ENCODE measurements at regions not wholly inside any gene's neighbourhood (a gene's known extent, or its start where the extent isn't known, plus 50 kb on each side); places are given as distances from the start of the nearest gene placed in this dataset.

GRCh38 chr13:110012102-110012739, 225.8 kb upstream of the IRS2 start:
- TF ChIP-seq CTCF (IDR thresholded peaks at IDR 0.05) (no peak), POLR2A (IDR thresholded peaks at IDR 0.05) (no peak), POLR2AphosphoS5 (IDR thresholded peaks at IDR 0.05) (no peak)

DNA sequence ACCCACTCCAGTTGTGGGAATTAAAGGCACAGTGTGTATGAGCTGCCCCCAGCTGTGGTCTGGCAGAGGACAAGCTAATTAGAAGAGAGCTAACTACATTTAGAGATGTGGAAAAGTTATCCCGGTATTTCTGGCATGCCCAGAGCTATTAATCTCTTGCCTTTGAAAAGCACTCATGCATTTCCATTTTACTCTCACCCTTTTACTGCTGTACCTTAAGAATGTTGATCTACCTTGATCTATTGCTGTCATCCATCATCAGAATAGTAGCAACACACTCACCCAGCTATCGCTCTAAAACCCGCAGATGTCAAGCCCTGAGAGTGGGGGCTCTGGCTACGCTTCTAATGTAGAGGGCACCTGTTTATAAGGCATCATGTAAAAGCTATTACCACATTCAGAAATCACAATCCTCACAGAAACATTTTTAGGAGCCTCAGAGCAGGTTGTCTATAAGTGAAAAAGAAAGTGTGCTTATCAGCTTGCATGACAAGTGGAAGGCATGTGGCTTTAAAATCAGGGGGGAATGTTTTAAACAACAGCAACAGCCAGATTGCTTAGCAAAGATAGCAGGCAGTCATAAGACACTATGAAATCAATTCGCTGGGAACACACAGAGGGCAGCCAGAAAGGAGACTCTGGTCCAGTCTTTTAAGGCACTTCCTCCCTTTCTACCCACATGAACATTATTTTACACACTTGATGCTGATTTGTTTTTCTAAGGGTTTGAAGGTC, 224.2 kb upstream of the IRS2 start:
- Histone ChIP-seq H3K4me3 (no peak overlapping the region), H3K27ac (no peak overlapping the region), H3K36me3 (no peaks in the 10 kb centered on the region), H3K27me3 (no peaks in the 10 kb centered on the region), H3K9me3 (no peaks in the 10 kb centered on the region), H3K4me1 (no peaks in the 10 kb centered on the region)
- intact Hi-C loops (cut with DNase I; ENCODE audit: low total_unique reads): no loop called here
- no peak for TF ChIP-seq POLR2A (IDR thresholded peaks at IDR 0.05)
- TF ChIP-seq CTCF (IDR thresholded peaks at IDR 0.05): no peak
- no peak for TF ChIP-seq POLR2AphosphoS5 (IDR thresholded peaks at IDR 0.05)
- DNase-seq (ENCODE audit: low spot score in 2 of 2): no peak

More at GRCh38 chr13:110012102-110012739, 225.8 kb upstream of the IRS2 start:
- intact Hi-C loops (cut with DNase I; ENCODE audit: low total_unique reads): no loop called here
- Histone ChIP-seq H3K27ac (peak overlapping the region in 1 of 2 donors; percentile 41), H3K9me3 (no peaks in the 10 kb centered on the region), H3K27me3 (no peaks in the 10 kb centered on the region), H3K4me1 (no peaks in the 10 kb centered on the region), H3K36me3 (no peaks in the 10 kb centered on the region), H3K4me3 (no peak overlapping the region)
- no peak for DNase-seq (ENCODE audit: low spot score in 2 of 2)

DNA sequence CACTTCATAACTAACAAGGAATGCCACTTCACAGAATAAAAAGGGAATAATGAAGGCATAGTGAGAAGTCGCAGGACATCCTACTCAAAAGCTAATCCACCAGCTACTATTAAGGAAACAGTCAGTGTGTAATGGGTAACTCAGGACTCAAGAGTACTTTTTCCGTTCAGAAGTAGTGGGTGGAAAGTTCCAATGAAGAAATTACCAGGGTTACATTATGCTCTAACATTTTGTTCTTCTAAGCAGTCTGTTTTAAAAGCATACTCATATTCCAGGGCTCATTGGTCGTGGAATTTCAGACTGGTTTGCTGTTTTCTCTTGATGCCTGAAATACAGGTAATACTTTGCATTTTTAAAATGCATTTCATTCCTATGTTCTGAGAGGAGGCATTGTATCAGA, 222.4 kb upstream of the IRS2 start:
- H3K27ac ChIP-seq: peak overlapping the region in 1 of 2 donors; percentile 3
- no peaks in the 10 kb centered on the region for H3K4me1 ChIP-seq
- no peaks in the 10 kb centered on the region for H3K27me3 ChIP-seq
- no peaks in the 10 kb centered on the region for H3K9me3 ChIP-seq
- TF ChIP-seq CTCF (IDR thresholded peaks at IDR 0.05): no peak
- no peak for TF ChIP-seq POLR2A (IDR thresholded peaks at IDR 0.05)
- no peak for TF ChIP-seq POLR2AphosphoS5 (IDR thresholded peaks at IDR 0.05)
- intact Hi-C loops (cut with DNase I; ENCODE audit: low total_unique reads): no loop called here
- no peak for DNase-seq (ENCODE audit: low spot score in 2 of 2)
- H3K4me3 ChIP-seq: no peak overlapping the region
- H3K36me3 ChIP-seq: no peaks in the 10 kb centered on the region

GRCh38 chr13:110006304-110006703, 219.9 kb upstream of the IRS2 start:
- Histone ChIP-seq H3K27me3 (no peaks in the 10 kb centered on the region), H3K36me3 (no peaks in the 10 kb centered on the region), H3K4me3 (no peak overlapping the region), H3K9me3 (no peaks in the 10 kb centered on the region), H3K4me1 (no peaks in the 10 kb centered on the region), H3K27ac (peak overlapping the region; percentile 59 to 77)
- peak; percentile 74 to 88 for DNase-seq (ENCODE audit: low spot score in 2 of 2)
- TF ChIP-seq POLR2AphosphoS5 (IDR thresholded peaks at IDR 0.05) (peak; percentile 40 to 69 (median 62)), CTCF (IDR thresholded peaks at IDR 0.05) (no peak), POLR2A (IDR thresholded peaks at IDR 0.05) (no peak)
- intact Hi-C loops (cut with DNase I; ENCODE audit: low total_unique reads): no loop called here

DNA sequence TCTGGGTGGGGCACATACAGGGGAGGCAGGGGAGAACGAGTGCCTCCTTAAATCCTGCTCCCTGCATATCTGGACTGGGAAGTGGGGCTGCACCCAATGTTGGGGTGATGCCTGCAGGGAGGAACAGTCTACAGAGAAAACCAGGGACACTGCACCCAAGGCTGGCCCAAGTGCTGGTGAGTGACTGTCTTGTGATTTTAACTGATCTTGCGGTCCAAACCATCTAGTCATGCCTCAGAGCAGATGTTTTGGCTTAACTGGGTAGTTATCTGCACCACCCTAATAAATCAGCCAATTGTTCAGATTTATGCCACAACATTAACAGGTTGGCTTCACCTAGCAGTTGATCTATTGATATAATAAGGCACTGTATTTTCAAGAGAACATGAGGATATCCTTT, 219.2 kb upstream of the IRS2 start:
- no peak for DNase-seq (ENCODE audit: low spot score in 2 of 2)
- Histone ChIP-seq H3K4me3 (no peak overlapping the region), H3K27me3 (no peaks in the 10 kb centered on the region), H3K27ac (peak overlapping the region; percentile 59 to 77), H3K4me1 (no peaks in the 10 kb centered on the region), H3K36me3 (no peaks in the 10 kb centered on the region), H3K9me3 (no peaks in the 10 kb centered on the region)
- intact Hi-C loops (cut with DNase I; ENCODE audit: low total_unique reads): no loop called here
- TF ChIP-seq POLR2A (IDR thresholded peaks at IDR 0.05) (no peak), POLR2AphosphoS5 (IDR thresholded peaks at IDR 0.05) (no peak), CTCF (IDR thresholded peaks at IDR 0.05) (no peak)
